ENCODE measurements at regions not wholly inside any gene's neighbourhood (a gene's known extent, or its start where the extent isn't known, plus 50 kb on each side); places are given as distances from the start of the nearest gene placed in this dataset.
"Not testable (repeated sequence)": the region's sequence is repeated elsewhere in the genome, so short reads cannot be mapped to it uniquely, and the experiment has no call there.

GRCh38 chr10:3268025-3268424 lies 95.4 kb upstream of the PITRM1 start:
- no peaks in the 10 kb centered on the region for H3K36me3 ChIP-seq (ENCODE audit: insufficient read depth, low read length)
- H3K9ac ChIP-seq (ENCODE audit: low read depth, low read length) = no peak overlapping the region
- H3K4me1 ChIP-seq (ENCODE audit: insufficient read depth, low read length) = peaks cover 35% of the 10 kb centered on the region
- no peaks in the 10 kb centered on the region for H3K9me3 ChIP-seq (ENCODE audit: control insufficient read depth, insufficient read depth, low read length)

GRCh38 chr10:3265088-3265487 lies 92.5 kb upstream of the PITRM1 start:
- H3K36me3 ChIP-seq (ENCODE audit: insufficient read depth, low read length) = no peaks in the 10 kb centered on the region
- H3K9ac ChIP-seq (ENCODE audit: low read depth, low read length) = no peak overlapping the region
- no peaks in the 10 kb centered on the region for H3K9me3 ChIP-seq (ENCODE audit: control insufficient read depth, insufficient read depth, low read length)
- peaks cover 12% of the 10 kb centered on the region for H3K4me1 ChIP-seq (ENCODE audit: insufficient read depth, low read length)

- Histone ChIP-seq H3K4me1 (ENCODE audit: insufficient read depth, low read length) (peaks cover 12% of the 10 kb centered on the region), H3K9ac (ENCODE audit: low read depth, low read length) (no peak overlapping the region), H3K36me3 (ENCODE audit: insufficient read depth, low read length) (no peaks in the 10 kb centered on the region), H3K9me3 (ENCODE audit: control insufficient read depth, insufficient read depth, low read length) (no peaks in the 10 kb centered on the region)
Measured at GRCh38 chr10:3264161-3264761, 91.7 kb upstream of the PITRM1 start.

- peaks cover 12% of the 10 kb centered on the region for H3K4me1 ChIP-seq (ENCODE audit: insufficient read depth, low read length)
- H3K36me3 ChIP-seq (ENCODE audit: insufficient read depth, low read length) = no peaks in the 10 kb centered on the region
- no peaks in the 10 kb centered on the region for H3K9me3 ChIP-seq (ENCODE audit: control insufficient read depth, insufficient read depth, low read length)
- H3K9ac ChIP-seq (ENCODE audit: low read depth, low read length) = no peak overlapping the region
Measured at GRCh38 chr10:3263747-3264146, 91.2 kb upstream of the PITRM1 start.

- no peaks in the 10 kb centered on the region for H3K9me3 ChIP-seq (ENCODE audit: control insufficient read depth, insufficient read depth, low read length)
- no peak overlapping the region for H3K9ac ChIP-seq (ENCODE audit: low read depth, low read length)
- peaks cover 12% of the 10 kb centered on the region for H3K4me1 ChIP-seq (ENCODE audit: insufficient read depth, low read length)
- H3K36me3 ChIP-seq (ENCODE audit: insufficient read depth, low read length) = no peaks in the 10 kb centered on the region
Measured at GRCh38 chr10:3263082-3263481, 90.5 kb upstream of the PITRM1 start.

- Histone ChIP-seq H3K9ac (ENCODE audit: low read depth, low read length) (no peak overlapping the region), H3K4me1 (ENCODE audit: insufficient read depth, low read length) (peaks cover 12% of the 10 kb centered on the region), H3K36me3 (ENCODE audit: insufficient read depth, low read length) (no peaks in the 10 kb centered on the region), H3K9me3 (ENCODE audit: control insufficient read depth, insufficient read depth, low read length) (no peaks in the 10 kb centered on the region)
Measured at GRCh38 chr10:3261921-3262320, 89.3 kb upstream of the PITRM1 start.

- no peak overlapping the region for H3K9ac ChIP-seq (ENCODE audit: low read depth, low read length)
- peaks cover 12% of the 10 kb centered on the region for H3K4me1 ChIP-seq (ENCODE audit: insufficient read depth, low read length)
- H3K9me3 ChIP-seq (ENCODE audit: control insufficient read depth, insufficient read depth, low read length) = no peaks in the 10 kb centered on the region
- H3K36me3 ChIP-seq (ENCODE audit: insufficient read depth, low read length) = no peaks in the 10 kb centered on the region
Measured at GRCh38 chr10:3260066-3260834, 87.7 kb upstream of the PITRM1 start.

GRCh38 chr10:3259499-3259898 lies 86.9 kb upstream of the PITRM1 start:
- H3K36me3 ChIP-seq (ENCODE audit: insufficient read depth, low read length) = no peaks in the 10 kb centered on the region
- H3K9me3 ChIP-seq (ENCODE audit: control insufficient read depth, insufficient read depth, low read length) = no peaks in the 10 kb centered on the region
- no peak overlapping the region for H3K9ac ChIP-seq (ENCODE audit: low read depth, low read length)
- peaks cover 9% of the 10 kb centered on the region for H3K4me1 ChIP-seq (ENCODE audit: insufficient read depth, low read length)

- no peaks in the 10 kb centered on the region for H3K9me3 ChIP-seq (ENCODE audit: control insufficient read depth, insufficient read depth, low read length)
- H3K4me1 ChIP-seq (ENCODE audit: insufficient read depth, low read length) = no peaks in the 10 kb centered on the region
- no peak overlapping the region for H3K9ac ChIP-seq (ENCODE audit: low read depth, low read length)
- no peaks in the 10 kb centered on the region for H3K36me3 ChIP-seq (ENCODE audit: insufficient read depth, low read length)
Measured at GRCh38 chr10:3258394-3258793, 85.8 kb upstream of the PITRM1 start.

GRCh38 chr10:3255616-3256015 lies 83.0 kb upstream of the PITRM1 start:
- no peaks in the 10 kb centered on the region for H3K9me3 ChIP-seq (ENCODE audit: control insufficient read depth, insufficient read depth, low read length)
- no peaks in the 10 kb centered on the region for H3K36me3 ChIP-seq (ENCODE audit: insufficient read depth, low read length)
- no peak overlapping the region for H3K9ac ChIP-seq (ENCODE audit: low read depth, low read length)
- H3K4me1 ChIP-seq (ENCODE audit: insufficient read depth, low read length) = no peaks in the 10 kb centered on the region

GRCh38 chr10:3255075-3255474 lies 82.5 kb upstream of the PITRM1 start:
- Histone ChIP-seq H3K9ac (ENCODE audit: low read depth, low read length) (no peak overlapping the region), H3K36me3 (ENCODE audit: insufficient read depth, low read length) (no peaks in the 10 kb centered on the region), H3K4me1 (ENCODE audit: insufficient read depth, low read length) (no peaks in the 10 kb centered on the region)

GRCh38 chr10:3253974-3254373 lies 81.4 kb upstream of the PITRM1 start:
- not testable (repeated sequence) for H3K36me3 ChIP-seq (ENCODE audit: insufficient read depth, low read length); H3K9me3 ChIP-seq (ENCODE audit: control insufficient read depth, insufficient read depth, low read length); H3K4me1 ChIP-seq (ENCODE audit: insufficient read depth, low read length); H3K9ac ChIP-seq (ENCODE audit: low read depth, low read length)

More at GRCh38 chr10:3255075-3255474, 82.5 kb upstream of the PITRM1 start:
- H3K9me3 ChIP-seq (ENCODE audit: control insufficient read depth, insufficient read depth, low read length) = no peaks in the 10 kb centered on the region

- Histone ChIP-seq H3K9ac (ENCODE audit: low read depth, low read length) (no peak overlapping the region), H3K36me3 (ENCODE audit: insufficient read depth, low read length) (no peaks in the 10 kb centered on the region), H3K4me1 (ENCODE audit: insufficient read depth, low read length) (peaks cover 16% of the 10 kb centered on the region), H3K9me3 (ENCODE audit: control insufficient read depth, insufficient read depth, low read length) (no peaks in the 10 kb centered on the region)
Measured at GRCh38 chr10:3251172-3251571, 78.6 kb upstream of the PITRM1 start.

GRCh38 chr10:3249307-3249889 lies 76.8 kb upstream of the PITRM1 start:
- Histone ChIP-seq H3K36me3 (ENCODE audit: insufficient read depth, low read length) (no peaks in the 10 kb centered on the region), H3K9ac (ENCODE audit: low read depth, low read length) (no peak overlapping the region), H3K4me1 (ENCODE audit: insufficient read depth, low read length) (peaks cover 16% of the 10 kb centered on the region), H3K9me3 (ENCODE audit: control insufficient read depth, insufficient read depth, low read length) (no peaks in the 10 kb centered on the region)
